ENCODE measurements at regions not wholly inside any gene's neighbourhood (a gene's known extent, or its start where the extent isn't known, plus 50 kb on each side); places are given as distances from the start of the nearest gene placed in this dataset.

GRCh38 chr22:27197618-27198017 is 540.2 kb downstream of the MIAT start:
- peaks cover 24% of the 10 kb centered on the region for H3K27me3 Mint-ChIP-seq (ENCODE audit: low read depth)
- no peak overlapping the region for H3T11ph ChIP-seq (ENCODE audit: low read length)

More at GRCh38 chr22:27197618-27198017, 540.2 kb downstream of the MIAT start:
- Histone ChIP-seq H4K5ac (ENCODE audit: insufficient read length, low read depth, low read length) (no peak overlapping the region), H4K8ac (replicated peaks; ENCODE audit: insufficient read length, low read depth, low read length) (no peak overlapping the region), H3K4me2 (ENCODE audit: insufficient read depth, insufficient read length, low read length) (no peak overlapping the region), H3K14ac (ENCODE audit: insufficient read depth, low read length) (no peak overlapping the region), H3K9me3 (ENCODE audit: control insufficient read depth, low read depth, low read length) (no peaks in the 10 kb centered on the region), H3K27me3 (ENCODE audit: insufficient read depth, low read length) (no peaks in the 10 kb centered on the region), H3K27ac (ENCODE audit: insufficient read length, low read depth, low read length) (no peak overlapping the region), H2BK120ac (ENCODE audit: low read depth, low read length, poor library complexity, severe bottlenecking) (no peak overlapping the region), H2AK5ac (ENCODE audit: insufficient read length, low read length) (no peak overlapping the region), H3K9ac (ENCODE audit: extremely low read depth, insufficient read length, low read length) (no peak overlapping the region), H3K79me2 (ENCODE audit: insufficient read depth, low read length) (no peaks in the 10 kb centered on the region), H3K23ac (ENCODE audit: insufficient read length, low read depth, low read length) (no peak overlapping the region), H4K20me1 (ENCODE audit: control insufficient read depth, insufficient read depth, insufficient read length) (no peaks in the 10 kb centered on the region), H3K23me2 (ENCODE audit: insufficient read length, low read depth, low read length, poor library complexity, severe bottlenecking) (no peaks in the 10 kb centered on the region), H2BK12ac (ENCODE audit: insufficient read length, low read depth, low read length) (no peak overlapping the region), H2BK20ac (ENCODE audit: low read depth, low read length, poor library complexity, severe bottlenecking) (no peak overlapping the region), H3K4ac (ENCODE audit: low read depth, low read length) (no peak overlapping the region), H4K91ac (ENCODE audit: insufficient read length, low read depth, low read length) (no peak overlapping the region), H2AFZ (ENCODE audit: low read length) (no peak overlapping the region), H3K18ac (ENCODE audit: insufficient read length, low read depth, low read length) (no peak overlapping the region), H3K79me1 (ENCODE audit: insufficient read depth, low read depth, low read length, poor library complexity, severe bottlenecking) (no peaks in the 10 kb centered on the region), H3K56ac (ENCODE audit: insufficient read length, low read depth, low read length) (no peak overlapping the region), H3K4me1 (ENCODE audit: insufficient read depth, low read length) (no peaks in the 10 kb centered on the region), H2BK15ac (ENCODE audit: low read depth, low read length) (no peak overlapping the region), H2BK5ac (ENCODE audit: insufficient read length, low read length) (no peak overlapping the region)
- Mint-ChIP-seq H3K36me3 (ENCODE audit: insufficient read depth in 1 of 3, low read depth in 3 of 3) (peaks cover 0 to 3% (median 0%) of the 10 kb centered on the region in 3 experiments; a peak in 3 of 7 replicates), H3K4me1 (peaks cover 13 to 19% of the 10 kb centered on the region in 2 experiments), H3K27ac (no peak overlapping the region; a peak in 1 of 7 replicates), H3K4me3 (no peak overlapping the region), H3K9me3 (no peaks in the 10 kb centered on the region)
- DNase-seq = no peak
- TF ChIP-seq CTCF (conservative IDR thresholded peaks at IDR 0.05) = no peak
- no CpG with 5 or more reads among the region's 1 CpG for WGBS (ENCODE audit: extremely low coverage, insufficient read length, low lambda C conversion rate)
